ENCODE measurements at regions not wholly inside any gene's neighbourhood (a gene's known extent, or its start where the extent isn't known, plus 50 kb on each side); places are given as distances from the start of the nearest gene placed in this dataset.

DNA sequence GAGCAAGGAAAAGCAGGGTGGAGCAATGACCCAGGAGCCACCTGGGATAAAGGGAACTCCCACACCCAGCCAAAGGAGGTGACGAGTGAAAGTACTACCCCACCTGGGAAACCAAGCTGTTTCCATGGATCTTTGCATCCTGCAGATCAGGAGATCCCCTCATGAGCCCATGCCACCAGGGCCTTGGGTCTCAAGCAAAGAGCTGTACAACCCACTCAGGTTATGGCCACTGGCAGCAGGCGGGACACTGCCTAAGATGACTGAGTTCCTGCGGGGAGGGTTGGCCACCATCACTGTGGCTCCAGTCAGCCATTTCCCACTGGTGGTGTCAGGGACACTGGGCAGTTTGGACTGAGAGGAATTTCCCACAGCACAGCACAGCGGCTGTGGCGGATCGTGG, 225.7 kb downstream of the CDH9 start:
- TF ChIP-seq, protein P1, sequence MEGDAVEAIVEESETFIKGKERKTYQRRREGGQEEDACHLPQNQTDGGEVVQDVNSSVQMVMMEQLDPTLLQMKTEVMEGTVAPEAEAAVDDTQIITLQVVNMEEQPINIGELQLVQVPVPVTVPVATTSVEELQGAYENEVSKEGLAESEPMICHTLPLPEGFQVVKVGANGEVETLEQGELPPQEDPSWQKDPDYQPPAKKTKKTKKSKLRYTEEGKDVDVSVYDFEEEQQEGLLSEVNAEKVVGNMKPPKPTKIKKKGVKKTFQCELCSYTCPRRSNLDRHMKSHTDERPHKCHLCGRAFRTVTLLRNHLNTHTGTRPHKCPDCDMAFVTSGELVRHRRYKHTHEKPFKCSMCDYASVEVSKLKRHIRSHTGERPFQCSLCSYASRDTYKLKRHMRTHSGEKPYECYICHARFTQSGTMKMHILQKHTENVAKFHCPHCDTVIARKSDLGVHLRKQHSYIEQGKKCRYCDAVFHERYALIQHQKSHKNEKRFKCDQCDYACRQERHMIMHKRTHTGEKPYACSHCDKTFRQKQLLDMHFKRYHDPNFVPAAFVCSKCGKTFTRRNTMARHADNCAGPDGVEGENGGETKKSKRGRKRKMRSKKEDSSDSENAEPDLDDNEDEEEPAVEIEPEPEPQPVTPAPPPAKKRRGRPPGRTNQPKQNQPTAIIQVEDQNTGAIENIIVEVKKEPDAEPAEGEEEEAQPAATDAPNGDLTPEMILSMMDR (IDR thresholded peaks at IDR 0.05), result no peak
- TF ChIP-seq POLR2A (IDR thresholded peaks at IDR 0.05) (no peak), EP300 (IDR thresholded peaks at IDR 0.05) (no peak)

Measured in tibial nerve (tissue), 4 donors.